HEK293 (cell line): ENCODE measurements at regions not wholly inside any gene's neighbourhood (a gene's known extent, or its start where the extent isn't known, plus 50 kb on each side); places are given as distances from the start of the nearest gene placed in this dataset.

Experiments used
- CTCF ChIA-PET: fragments of 350-600 bp; formaldehyde crosslinking; extraction: SDS; loops from one replicate; lab custom pipeline; 2021; ENCODE audit warnings: antibody characterized with exemption; lab: Yijun Ruan, JAX
- POLR2A ChIA-PET: fragments of 300-600 bp; formaldehyde crosslinking; extraction: SDS; loops from one replicate; lab custom pipeline; 2020; ENCODE audit warnings: antibody characterized with exemption, inconsistent platforms; lab: Yijun Ruan, JAX
- H3K27ac ChIP-seq: fragments of 200-500 bp; sonication (Bioruptor generic); 2 replicates; pipeline ENCODE4 v1.5.1; 2014; ENCODE audit warnings: low read depth, low read length, control low read depth, inconsistent platforms; ENCODE audit errors: extremely low read depth
- H3K36me3 ChIP-seq, 2 experiments: fragments of 200-500 bp in 1 of 2; sonication (Bioruptor generic) in 1 of 2; 1 replicate in 1 of 2; 2 replicates in 1 of 2; pipeline ENCODE4 v1.5.1; 2014 to 2017; ENCODE audit warnings: inconsistent platforms in 2 of 2, low read length in 2 of 2; ENCODE audit not compliant: control insufficient read depth in 2 of 2, insufficient read depth in 1 of 2
- H3K4me1 ChIP-seq: fragments of 200-500 bp; sonication (Bioruptor generic); 2 replicates; pipeline ENCODE4 v1.5.1; 2014; ENCODE audit warnings: mild to moderate bottlenecking, low read length, inconsistent platforms; ENCODE audit not compliant: control insufficient read depth, insufficient read depth
- H3K4me3 ChIP-seq: 2 replicates; pipeline ENCODE4 v1.5.1; 2011; ENCODE audit warnings: low read depth, mild to moderate bottlenecking, control low read depth, low read length, moderate library complexity
- H3K9me3 ChIP-seq: fragments of 200-500 bp; sonication (Bioruptor generic); 2 replicates; pipeline ENCODE4 v1.5.1; 2014; ENCODE audit warnings: low read depth, low read length, inconsistent platforms; ENCODE audit not compliant: control insufficient read depth, insufficient read depth
- EGR2 ChIP-seq: fragments of 450-650 bp; formaldehyde crosslinking; IDR thresholded peaks from 2 replicates; pipeline ENCODE4 v1.5.1; 2016; ENCODE audit warnings: low read depth, missing biosample characterization, missing genetic modification characterization
- FEZF1 ChIP-seq: fragments of 450-650 bp; formaldehyde crosslinking; IDR thresholded peaks from 2 replicates; pipeline ENCODE4 v1.5.1; 2016; ENCODE audit warnings: missing biosample characterization, missing genetic modification characterization
- IKZF3 ChIP-seq: fragments of 450-650 bp; IDR thresholded peaks from 2 replicates; pipeline ENCODE4 v1.5.0; 2018; ENCODE audit warnings: missing biosample characterization, mild to moderate bottlenecking, missing genetic modification characterization, moderate library complexity
- KLF16 ChIP-seq: fragments of 450-650 bp; formaldehyde crosslinking; IDR thresholded peaks from 2 replicates; pipeline ENCODE4 v1.5.1; 2017; ENCODE audit warnings: missing biosample characterization, missing genetic modification characterization
- MEIS1 ChIP-seq: sonication (generic); formaldehyde crosslinking; IDR thresholded peaks from 2 replicates; pipeline ENCODE4 v1.8.1; 2022; ENCODE audit warnings: missing genetic modification reagents, mild to moderate bottlenecking, borderline replicate concordance
- SETDB1 ChIP-seq: IDR thresholded peaks from one replicate; pipeline ENCODE4 v1.6.1; 2017; ENCODE audit warnings: mild to moderate bottlenecking, low read length, moderate library complexity, mixed read lengths; ENCODE audit not compliant: insufficient read length
- SP7 ChIP-seq: fragments of 450-650 bp; formaldehyde crosslinking; IDR thresholded peaks from 2 replicates; pipeline ENCODE4 v1.5.1; 2016; ENCODE audit warnings: missing biosample characterization, missing genetic modification characterization
- YY2 ChIP-seq: fragments of 450-650 bp; formaldehyde crosslinking; IDR thresholded peaks from 2 replicates; pipeline ENCODE4 v1.5.1; 2016; ENCODE audit warnings: missing biosample characterization, missing genetic modification characterization
- ZFHX2 ChIP-seq: fragments of 450-650 bp; formaldehyde crosslinking; conservative IDR thresholded peaks from 2 replicates; pipeline ENCODE4 v1.5.1; 2016; ENCODE audit warnings: missing biosample characterization, missing genetic modification characterization
- ZFP41 ChIP-seq: fragments of 450-650 bp; formaldehyde crosslinking; IDR thresholded peaks from 2 replicates; pipeline ENCODE4 v1.5.1; 2016; ENCODE audit warnings: missing biosample characterization, missing genetic modification characterization, borderline replicate concordance
- ZNF146 ChIP-seq: fragments of 450-650 bp; formaldehyde crosslinking; IDR thresholded peaks from 2 replicates; pipeline ENCODE4 v1.5.1; 2016; ENCODE audit warnings: missing biosample characterization, missing genetic modification characterization
- ZNF155 ChIP-seq: fragments of 450-650 bp; formaldehyde crosslinking; IDR thresholded peaks from 2 replicates; pipeline ENCODE4 v1.5.1; 2016; ENCODE audit warnings: missing biosample characterization, missing genetic modification characterization
- ZNF157 ChIP-seq: fragments of 450-650 bp; formaldehyde crosslinking; IDR thresholded peaks from 2 replicates; pipeline ENCODE4 v1.5.1; 2016; ENCODE audit warnings: missing biosample characterization, missing genetic modification characterization
- ZNF202 ChIP-seq: fragments of 450-650 bp; formaldehyde crosslinking; IDR thresholded peaks from 2 replicates; pipeline ENCODE4 v1.5.1; 2016; ENCODE audit warnings: missing biosample characterization, missing genetic modification characterization, borderline replicate concordance
- ZNF211 ChIP-seq: fragments of 450-650 bp; formaldehyde crosslinking; IDR thresholded peaks from 2 replicates; pipeline ENCODE4 v1.5.1; 2016; ENCODE audit warnings: low read depth, missing biosample characterization, missing genetic modification characterization
- ZNF214 ChIP-seq: fragments of 450-650 bp; formaldehyde crosslinking; IDR thresholded peaks from 2 replicates; pipeline ENCODE4 v1.5.1; 2017; ENCODE audit warnings: missing biosample characterization, mild to moderate bottlenecking, missing genetic modification characterization, borderline replicate concordance
- ZNF239 ChIP-seq: fragments of 450-650 bp; formaldehyde crosslinking; IDR thresholded peaks from 2 replicates; pipeline ENCODE4 v1.5.1; 2016; ENCODE audit warnings: missing biosample characterization, missing genetic modification characterization
- ZNF274 ChIP-seq, 2 experiments: fragments of 200-500 bp in 1 of 2; fragments of 450-650 bp in 1 of 2; sonication (Bioruptor generic) in 1 of 2; formaldehyde crosslinking in 1 of 2; IDR thresholded peaks; 2 replicates each; pipeline versions ENCODE4 v1.5.1 to v1.6.1; 2014 to 2016; ENCODE audit warnings: borderline replicate concordance in 1 of 2, inconsistent platforms in 1 of 2, low read length in 1 of 2, missing biosample characterization in 1 of 2, missing genetic modification characterization in 1 of 2
- ZNF404 ChIP-seq: fragments of 450-650 bp; formaldehyde crosslinking; IDR thresholded peaks from 2 replicates; pipeline ENCODE4 v1.5.1; 2017; ENCODE audit warnings: missing biosample characterization, missing genetic modification characterization
- ZNF529 ChIP-seq: fragments of 450-650 bp; formaldehyde crosslinking; IDR thresholded peaks from 2 replicates; pipeline ENCODE4 v1.5.1; 2017; ENCODE audit warnings: missing genetic modification characterization, missing biosample characterization; ENCODE audit not compliant: insufficient replicate concordance
- ZNF624 ChIP-seq: fragments of 450-650 bp; formaldehyde crosslinking; IDR thresholded peaks from 2 replicates; pipeline ENCODE4 v1.5.1; 2017; ENCODE audit warnings: missing biosample characterization, missing genetic modification characterization
- ZNF658 ChIP-seq: fragments of 450-650 bp; formaldehyde crosslinking; IDR thresholded peaks from 2 replicates; pipeline ENCODE4; 2016; ENCODE audit warnings: missing biosample characterization, missing genetic modification characterization
- ZNF664 ChIP-seq: fragments of 450-650 bp; formaldehyde crosslinking; IDR thresholded peaks from 2 replicates; pipeline ENCODE4 v1.5.1; 2016; ENCODE audit warnings: missing biosample characterization, missing genetic modification characterization
- TF ChIP-seq, protein P1 (sequence below): IDR thresholded peaks from 2 replicates; pipeline ENCODE4 v1.6.1; 2011; ENCODE audit warnings: mild to moderate bottlenecking, low read depth, low read length, borderline replicate concordance
- TF ChIP-seq, protein P2 (sequence below): fragments of 450-650 bp; formaldehyde crosslinking; IDR thresholded peaks from 2 replicates; pipeline ENCODE4 v1.5.1; 2016; ENCODE audit warnings: missing biosample characterization, missing genetic modification characterization
- TF ChIP-seq, protein P3 (sequence below): fragments of 450-650 bp; formaldehyde crosslinking; IDR thresholded peaks from 2 replicates; pipeline ENCODE4 v1.5.1; 2017; ENCODE audit warnings: missing biosample characterization, missing genetic modification characterization

DNA sequence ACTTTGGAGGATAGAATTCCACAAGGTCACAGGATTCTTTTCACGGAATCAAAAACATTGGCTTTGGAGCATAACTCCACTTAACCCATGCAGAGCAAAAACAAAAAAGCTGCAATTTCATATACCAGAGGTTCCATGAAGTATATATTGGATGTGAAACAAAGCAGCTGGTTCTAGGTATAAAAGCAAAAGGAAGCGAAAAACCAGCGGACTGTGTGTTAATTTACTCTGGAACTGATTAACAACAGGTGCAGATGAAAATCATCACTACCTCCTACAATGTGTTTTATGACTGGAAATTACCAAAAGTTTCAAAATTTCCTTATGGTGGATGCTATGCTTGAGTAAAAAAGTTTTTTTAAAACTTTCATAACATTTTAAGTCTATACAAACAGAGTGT lies 54.4 kb upstream of the LINC00305 start:
- CTCF ChIA-PET, result no interaction called here
- no peak for TF ChIP-seq ZNF658
- TF ChIP-seq ZNF214 (tag by site-specific recombination), result no peak
- no peak for TF ChIP-seq EGR2 (tag by site-specific recombination)
- TF ChIP-seq, protein P1, sequence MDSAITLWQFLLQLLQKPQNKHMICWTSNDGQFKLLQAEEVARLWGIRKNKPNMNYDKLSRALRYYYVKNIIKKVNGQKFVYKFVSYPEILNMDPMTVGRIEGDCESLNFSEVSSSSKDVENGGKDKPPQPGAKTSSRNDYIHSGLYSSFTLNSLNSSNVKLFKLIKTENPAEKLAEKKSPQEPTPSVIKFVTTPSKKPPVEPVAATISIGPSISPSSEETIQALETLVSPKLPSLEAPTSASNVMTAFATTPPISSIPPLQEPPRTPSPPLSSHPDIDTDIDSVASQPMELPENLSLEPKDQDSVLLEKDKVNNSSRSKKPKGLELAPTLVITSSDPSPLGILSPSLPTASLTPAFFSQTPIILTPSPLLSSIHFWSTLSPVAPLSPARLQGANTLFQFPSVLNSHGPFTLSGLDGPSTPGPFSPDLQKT, result no peak
- TF ChIP-seq ZNF202, result no peak
- no peak for TF ChIP-seq ZNF404 (tag by site-specific recombination)
- no peak for TF ChIP-seq FEZF1 (tag by site-specific recombination)
- no peak for TF ChIP-seq KLF16 (tag by site-specific recombination)
- TF ChIP-seq ZNF624 (tag by site-specific recombination), result no peak
- no peak for TF ChIP-seq YY2 (tag by site-specific recombination)
- no peak for TF ChIP-seq ZNF274 (IDR thresholded peaks at IDR 0.05; ENCODE audit: low read length)
- TF ChIP-seq ZNF274 (tag by site-specific recombination; IDR thresholded peaks at IDR 0.05; ENCODE audit: borderline replicate concordance), result no peak
- H3K27ac ChIP-seq, result no peak overlapping the region

DNA sequence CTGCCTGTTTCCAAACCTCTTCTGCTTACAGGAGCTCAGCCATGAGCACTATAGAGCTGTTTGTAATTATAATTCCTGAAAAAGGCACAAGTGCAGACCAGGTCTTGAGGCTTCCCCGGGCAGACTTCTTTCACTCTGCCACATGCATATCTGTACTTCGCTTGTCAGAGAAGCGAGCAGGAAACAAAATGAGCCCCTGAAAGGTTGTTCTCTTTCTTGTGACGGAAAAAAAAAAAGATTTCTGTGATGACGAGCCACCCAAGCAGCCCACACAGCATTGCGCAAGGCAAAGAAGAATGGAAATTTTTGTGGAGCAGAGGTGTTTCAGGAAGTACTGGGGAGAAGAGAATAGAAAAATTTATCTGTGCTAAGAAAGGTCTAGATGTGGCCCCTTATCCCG lies 54.0 kb upstream of the LINC00305 start:
- TF ChIP-seq, protein P2, sequence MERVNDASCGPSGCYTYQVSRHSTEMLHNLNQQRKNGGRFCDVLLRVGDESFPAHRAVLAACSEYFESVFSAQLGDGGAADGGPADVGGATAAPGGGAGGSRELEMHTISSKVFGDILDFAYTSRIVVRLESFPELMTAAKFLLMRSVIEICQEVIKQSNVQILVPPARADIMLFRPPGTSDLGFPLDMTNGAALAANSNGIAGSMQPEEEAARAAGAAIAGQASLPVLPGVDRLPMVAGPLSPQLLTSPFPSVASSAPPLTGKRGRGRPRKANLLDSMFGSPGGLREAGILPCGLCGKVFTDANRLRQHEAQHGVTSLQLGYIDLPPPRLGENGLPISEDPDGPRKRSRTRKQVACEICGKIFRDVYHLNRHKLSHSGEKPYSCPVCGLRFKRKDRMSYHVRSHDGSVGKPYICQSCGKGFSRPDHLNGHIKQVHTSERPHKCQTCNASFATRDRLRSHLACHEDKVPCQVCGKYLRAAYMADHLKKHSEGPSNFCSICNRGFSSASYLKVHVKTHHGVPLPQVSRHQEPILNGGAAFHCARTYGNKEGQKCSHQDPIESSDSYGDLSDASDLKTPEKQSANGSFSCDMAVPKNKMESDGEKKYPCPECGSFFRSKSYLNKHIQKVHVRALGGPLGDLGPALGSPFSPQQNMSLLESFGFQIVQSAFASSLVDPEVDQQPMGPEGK (tag by site-specific recombination), result no peak
- TF ChIP-seq ZFHX2 (no peak), ZNF157 (tag by site-specific recombination) (no peak), ZNF239 (tag by site-specific recombination) (no peak), IKZF3 (no peak), ZNF155 (tag by site-specific recombination) (no peak), ZNF664 (tag by site-specific recombination) (no peak), MEIS1 (CRISPR knock-in tag) (no peak), SP7 (tag by site-specific recombination) (no peak), ZNF529 (tag by site-specific recombination) (no peak), ZFP41 (tag by site-specific recombination) (no peak), SETDB1 (no peak), ZNF146 (tag by site-specific recombination) (no peak), ZNF211 (tag by site-specific recombination) (no peak)
- TF ChIP-seq, protein P3, sequence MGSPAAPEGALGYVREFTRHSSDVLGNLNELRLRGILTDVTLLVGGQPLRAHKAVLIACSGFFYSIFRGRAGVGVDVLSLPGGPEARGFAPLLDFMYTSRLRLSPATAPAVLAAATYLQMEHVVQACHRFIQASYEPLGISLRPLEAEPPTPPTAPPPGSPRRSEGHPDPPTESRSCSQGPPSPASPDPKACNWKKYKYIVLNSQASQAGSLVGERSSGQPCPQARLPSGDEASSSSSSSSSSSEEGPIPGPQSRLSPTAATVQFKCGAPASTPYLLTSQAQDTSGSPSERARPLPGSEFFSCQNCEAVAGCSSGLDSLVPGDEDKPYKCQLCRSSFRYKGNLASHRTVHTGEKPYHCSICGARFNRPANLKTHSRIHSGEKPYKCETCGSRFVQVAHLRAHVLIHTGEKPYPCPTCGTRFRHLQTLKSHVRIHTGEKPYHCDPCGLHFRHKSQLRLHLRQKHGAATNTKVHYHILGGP (tag by site-specific recombination), result no peak
- TF ChIP-seq, protein P1, result no peak
- CTCF ChIA-PET, result no interaction called here

More for the DNA sequence above, 54.4 kb upstream of the LINC00305 start:
- no peaks in the 10 kb centered on the region for H3K4me1 ChIP-seq
- no peaks in the 10 kb centered on the region for H3K9me3 ChIP-seq
- no peak overlapping the region for H3K4me3 ChIP-seq
- POLR2A ChIA-PET, result no interaction called here
- no peaks in the 10 kb centered on the region for H3K36me3 ChIP-seq

More for the DNA sequence above, 54.0 kb upstream of the LINC00305 start:
- H3K27ac ChIP-seq, result no peak overlapping the region
- no peaks in the 10 kb centered on the region for H3K36me3 ChIP-seq
- no peaks in the 10 kb centered on the region for H3K9me3 ChIP-seq
- H3K4me3 ChIP-seq, result no peak overlapping the region
- H3K4me1 ChIP-seq, result no peaks in the 10 kb centered on the region
- POLR2A ChIA-PET, result no interaction called here
